ENCODE measurements at regions not wholly inside any gene's neighbourhood (a gene's known extent, or its start where the extent isn't known, plus 50 kb on each side); places are given as distances from the start of the nearest gene placed in this dataset.

- Mint-ChIP-seq H3K4me1 (peaks cover 11% of the 10 kb centered on the region), H3K27ac (no peak overlapping the region), H3K36me3 (0 out of 2 replicates have a peak, but pooled peaks cover 2% of the 10 kb centered on the region), H3K9me3 (peaks cover 19% of the 10 kb centered on the region), H3K4me3 (no peak overlapping the region), H3K27me3 (ENCODE audit: low read depth) (peaks cover 15% of the 10 kb centered on the region)
- DNase-seq (ENCODE audit: low spot score), result no peak
- ChIA-PET POLR2A (no interaction called here), CTCF (no interaction called here)
- ATAC-seq, result no peak
- TF ChIP-seq NR1H2 (CRISPR knock-in tag; IDR thresholded peaks at IDR 0.05) (no peak), ESRRA (CRISPR knock-in tag; IDR thresholded peaks at IDR 0.05; ENCODE audit: borderline replicate concordance) (no peak), ZNF219 (CRISPR knock-in tag; IDR thresholded peaks at IDR 0.05; ENCODE audit: borderline replicate concordance) (no peak), CBFB (CRISPR knock-in tag; IDR thresholded peaks at IDR 0.05; ENCODE audit: low read depth) (no peak), MXD4 (CRISPR knock-in tag; IDR thresholded peaks at IDR 0.05; ENCODE audit: borderline replicate concordance) (no peak), USF1 (CRISPR knock-in tag; IDR thresholded peaks at IDR 0.05) (no peak), NR3C1 (CRISPR knock-in tag; conservative IDR thresholded peaks at IDR 0.05; ENCODE audit: low read depth) (no peak), IRF2 (CRISPR knock-in tag; IDR thresholded peaks at IDR 0.05; ENCODE audit: borderline replicate concordance, low read depth) (no peak), JAZF1 (CRISPR knock-in tag; IDR thresholded peaks at IDR 0.05) (no peak), HMGA2 (CRISPR knock-in tag; IDR thresholded peaks at IDR 0.05) (no peak), MYBL2 (CRISPR knock-in tag; IDR thresholded peaks at IDR 0.05) (no peak), ETV6 (CRISPR knock-in tag; IDR thresholded peaks at IDR 0.05) (no peak), ZNF121 (CRISPR knock-in tag; IDR thresholded peaks at IDR 0.05) (no peak), TEAD1 (CRISPR knock-in tag; IDR thresholded peaks at IDR 0.05) (no peak)
- TF ChIP-seq, protein P1, sequence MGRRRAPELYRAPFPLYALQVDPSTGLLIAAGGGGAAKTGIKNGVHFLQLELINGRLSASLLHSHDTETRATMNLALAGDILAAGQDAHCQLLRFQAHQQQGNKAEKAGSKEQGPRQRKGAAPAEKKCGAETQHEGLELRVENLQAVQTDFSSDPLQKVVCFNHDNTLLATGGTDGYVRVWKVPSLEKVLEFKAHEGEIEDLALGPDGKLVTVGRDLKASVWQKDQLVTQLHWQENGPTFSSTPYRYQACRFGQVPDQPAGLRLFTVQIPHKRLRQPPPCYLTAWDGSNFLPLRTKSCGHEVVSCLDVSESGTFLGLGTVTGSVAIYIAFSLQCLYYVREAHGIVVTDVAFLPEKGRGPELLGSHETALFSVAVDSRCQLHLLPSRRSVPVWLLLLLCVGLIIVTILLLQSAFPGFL (CRISPR knock-in tag; IDR thresholded peaks at IDR 0.05; ENCODE audit: borderline replicate concordance), result no peak
- TF ChIP-seq, protein P2, sequence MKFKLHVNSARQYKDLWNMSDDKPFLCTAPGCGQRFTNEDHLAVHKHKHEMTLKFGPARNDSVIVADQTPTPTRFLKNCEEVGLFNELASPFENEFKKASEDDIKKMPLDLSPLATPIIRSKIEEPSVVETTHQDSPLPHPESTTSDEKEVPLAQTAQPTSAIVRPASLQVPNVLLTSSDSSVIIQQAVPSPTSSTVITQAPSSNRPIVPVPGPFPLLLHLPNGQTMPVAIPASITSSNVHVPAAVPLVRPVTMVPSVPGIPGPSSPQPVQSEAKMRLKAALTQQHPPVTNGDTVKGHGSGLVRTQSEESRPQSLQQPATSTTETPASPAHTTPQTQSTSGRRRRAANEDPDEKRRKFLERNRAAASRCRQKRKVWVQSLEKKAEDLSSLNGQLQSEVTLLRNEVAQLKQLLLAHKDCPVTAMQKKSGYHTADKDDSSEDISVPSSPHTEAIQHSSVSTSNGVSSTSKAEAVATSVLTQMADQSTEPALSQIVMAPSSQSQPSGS (CRISPR knock-in tag; IDR thresholded peaks at IDR 0.05; ENCODE audit: borderline replicate concordance, low read depth), result no peak
- TF ChIP-seq, protein P3, sequence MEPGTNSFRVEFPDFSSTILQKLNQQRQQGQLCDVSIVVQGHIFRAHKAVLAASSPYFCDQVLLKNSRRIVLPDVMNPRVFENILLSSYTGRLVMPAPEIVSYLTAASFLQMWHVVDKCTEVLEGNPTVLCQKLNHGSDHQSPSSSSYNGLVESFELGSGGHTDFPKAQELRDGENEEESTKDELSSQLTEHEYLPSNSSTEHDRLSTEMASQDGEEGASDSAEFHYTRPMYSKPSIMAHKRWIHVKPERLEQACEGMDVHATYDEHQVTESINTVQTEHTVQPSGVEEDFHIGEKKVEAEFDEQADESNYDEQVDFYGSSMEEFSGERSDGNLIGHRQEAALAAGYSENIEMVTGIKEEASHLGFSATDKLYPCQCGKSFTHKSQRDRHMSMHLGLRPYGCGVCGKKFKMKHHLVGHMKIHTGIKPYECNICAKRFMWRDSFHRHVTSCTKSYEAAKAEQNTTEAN (CRISPR knock-in tag; IDR thresholded peaks at IDR 0.05), result no peak
- TF ChIP-seq, protein P4, sequence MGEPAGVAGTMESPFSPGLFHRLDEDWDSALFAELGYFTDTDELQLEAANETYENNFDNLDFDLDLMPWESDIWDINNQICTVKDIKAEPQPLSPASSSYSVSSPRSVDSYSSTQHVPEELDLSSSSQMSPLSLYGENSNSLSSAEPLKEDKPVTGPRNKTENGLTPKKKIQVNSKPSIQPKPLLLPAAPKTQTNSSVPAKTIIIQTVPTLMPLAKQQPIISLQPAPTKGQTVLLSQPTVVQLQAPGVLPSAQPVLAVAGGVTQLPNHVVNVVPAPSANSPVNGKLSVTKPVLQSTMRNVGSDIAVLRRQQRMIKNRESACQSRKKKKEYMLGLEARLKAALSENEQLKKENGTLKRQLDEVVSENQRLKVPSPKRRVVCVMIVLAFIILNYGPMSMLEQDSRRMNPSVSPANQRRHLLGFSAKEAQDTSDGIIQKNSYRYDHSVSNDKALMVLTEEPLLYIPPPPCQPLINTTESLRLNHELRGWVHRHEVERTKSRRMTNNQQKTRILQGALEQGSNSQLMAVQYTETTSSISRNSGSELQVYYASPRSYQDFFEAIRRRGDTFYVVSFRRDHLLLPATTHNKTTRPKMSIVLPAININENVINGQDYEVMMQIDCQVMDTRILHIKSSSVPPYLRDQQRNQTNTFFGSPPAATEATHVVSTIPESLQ (CRISPR knock-in tag; IDR thresholded peaks at IDR 0.05), result no peak
Measured at GRCh38 chr7:47215640-47216039, 366.3 kb downstream of the TNS3 start.

GRCh38 chr7:47215049-47215448 lies 366.9 kb downstream of the TNS3 start:
- no peak for ATAC-seq
- POLR2A ChIA-PET, result no interaction called here
- Mint-ChIP-seq H3K9me3 (peaks cover 25% of the 10 kb centered on the region), H3K36me3 (0 out of 2 replicates have a peak, but pooled peaks cover 2% of the 10 kb centered on the region), H3K4me3 (no peak overlapping the region), H3K4me1 (peaks cover 11% of the 10 kb centered on the region), H3K27ac (no peak overlapping the region), H3K27me3 (ENCODE audit: low read depth) (peaks cover 16% of the 10 kb centered on the region)
- CTCF ChIA-PET, result no interaction called here
- no peak for DNase-seq (ENCODE audit: low spot score)
- TF ChIP-seq PRDM15 (CRISPR knock-in tag; IDR thresholded peaks at IDR 0.05), result no peak
- TF ChIP-seq IRF2 (CRISPR knock-in tag; IDR thresholded peaks at IDR 0.05; ENCODE audit: borderline replicate concordance, low read depth), result no peak
- TF ChIP-seq RELA (CRISPR knock-in tag; IDR thresholded peaks at IDR 0.05; ENCODE audit: borderline replicate concordance), result no peak
- TF ChIP-seq E2F5 (CRISPR knock-in tag; IDR thresholded peaks at IDR 0.05), result no peak
- TF ChIP-seq ZNF138 (CRISPR knock-in tag; conservative IDR thresholded peaks at IDR 0.05), result no peak
- no peak for TF ChIP-seq SP1 (CRISPR knock-in tag; conservative IDR thresholded peaks at IDR 0.05)
- TF ChIP-seq, protein P5, sequence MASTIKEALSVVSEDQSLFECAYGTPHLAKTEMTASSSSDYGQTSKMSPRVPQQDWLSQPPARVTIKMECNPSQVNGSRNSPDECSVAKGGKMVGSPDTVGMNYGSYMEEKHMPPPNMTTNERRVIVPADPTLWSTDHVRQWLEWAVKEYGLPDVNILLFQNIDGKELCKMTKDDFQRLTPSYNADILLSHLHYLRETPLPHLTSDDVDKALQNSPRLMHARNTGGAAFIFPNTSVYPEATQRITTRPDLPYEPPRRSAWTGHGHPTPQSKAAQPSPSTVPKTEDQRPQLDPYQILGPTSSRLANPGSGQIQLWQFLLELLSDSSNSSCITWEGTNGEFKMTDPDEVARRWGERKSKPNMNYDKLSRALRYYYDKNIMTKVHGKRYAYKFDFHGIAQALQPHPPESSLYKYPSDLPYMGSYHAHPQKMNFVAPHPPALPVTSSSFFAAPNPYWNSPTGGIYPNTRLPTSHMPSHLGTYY (CRISPR knock-in tag; IDR thresholded peaks at IDR 0.05), result no peak
- TF ChIP-seq PRRX2 (CRISPR knock-in tag; IDR thresholded peaks at IDR 0.05), result no peak
